MM.1S (cell line): ENCODE measurements at regions not wholly inside any gene's neighbourhood (a gene's known extent, or its start where the extent isn't known, plus 50 kb on each side); places are given as distances from the start of the nearest gene placed in this dataset.

ENCODE experiments used
- DNase-seq: peaks from one replicate; pipeline ENCODE4 v3.0.0-alpha.2; 2015
- H2AFZ ChIP-seq: fragments of 300-600 bp; sonication (generic); 2 replicates; pipeline ENCODE4 v1.6.0; 2016; ENCODE audit warnings: antibody characterized with exemption, low read length
- H3F3A ChIP-seq: fragments of 300-600 bp; sonication (generic); 2 replicates; pipeline ENCODE4 v1.6.1; 2016; ENCODE audit warnings: mild to moderate bottlenecking, antibody characterized with exemption, low read length, moderate library complexity, mixed read lengths; ENCODE audit not compliant: insufficient read depth
- H3K27ac ChIP-seq: fragments of 300-600 bp; sonication (generic); 2 replicates; pipeline ENCODE4 v1.5.1; 2016; ENCODE audit warnings: mild to moderate bottlenecking, low read length
- H3K27me3 ChIP-seq: fragments of 300-600 bp; sonication (generic); replicated peaks from 2 replicates; pipeline ENCODE4 v1.6.0; 2016; ENCODE audit warnings: low read length; ENCODE audit not compliant: insufficient read depth
- H3K36me3 ChIP-seq: fragments of 300-600 bp; sonication (generic); replicated peaks from 2 replicates; pipeline ENCODE4 v1.6.1; 2016; ENCODE audit warnings: mild to moderate bottlenecking, low read length, mixed read lengths; ENCODE audit not compliant: insufficient read depth
- H3K4me1 ChIP-seq: fragments of 300-600 bp; sonication (generic); 2 replicates; pipeline ENCODE4 v1.6.1; 2016; ENCODE audit warnings: low read length, mixed read lengths
- H3K4me2 ChIP-seq: fragments of 300-600 bp; sonication (generic); 2 replicates; pipeline ENCODE4 v1.6.0; 2016; ENCODE audit warnings: low read depth, low read length
- H3K4me3 ChIP-seq: fragments of 300-600 bp; sonication (generic); 2 replicates; pipeline ENCODE4 v1.5.1; 2016; ENCODE audit warnings: low read length, mixed read lengths
- H3K79me2 ChIP-seq: fragments of 300-600 bp; sonication (generic); 2 replicates; pipeline ENCODE4 v1.6.1; 2016; ENCODE audit warnings: mixed run types, low read length, mixed read lengths
- H3K9ac ChIP-seq: fragments of 300-600 bp; sonication (generic); 2 replicates; pipeline ENCODE4 v1.6.1; 2016; ENCODE audit warnings: low read length, mixed read lengths
- H3K9me2 ChIP-seq: fragments of 300-600 bp; sonication (generic); replicated peaks from 2 replicates; pipeline ENCODE4 v1.6.1; 2016; ENCODE audit warnings: mild to moderate bottlenecking, low read length, mixed read lengths; ENCODE audit not compliant: insufficient read depth
- H3K9me3 ChIP-seq: fragments of 300-600 bp; sonication (generic); replicated peaks from 2 replicates; pipeline ENCODE4 v1.6.1; 2016; ENCODE audit warnings: mild to moderate bottlenecking, low read length, mixed read lengths; ENCODE audit not compliant: insufficient read depth
- H4K20me1 ChIP-seq: fragments of 300-600 bp; sonication (generic); 2 replicates; pipeline ENCODE4 v1.6.1; 2016; ENCODE audit warnings: mild to moderate bottlenecking, low read length, moderate library complexity, mixed read lengths; ENCODE audit not compliant: insufficient read depth
- EZH2 ChIP-seq: fragments of 300-600 bp; sonication (generic); optimal IDR thresholded peaks from 2 replicates; pipeline ENCODE3; 2017; ENCODE audit warnings: low read depth, mild to moderate bottlenecking, antibody characterized with exemption, low read length, mixed read lengths
- EZH2phosphoT487 ChIP-seq: fragments of 300-600 bp; sonication (generic); IDR thresholded peaks from 2 replicates; pipeline ENCODE4 v1.6.1; 2018; ENCODE audit warnings: antibody characterized with exemption, low read length
- TF ChIP-seq, protein P1 (sequence below): fragments of 300-600 bp; sonication (generic); IDR thresholded peaks from 2 replicates; pipeline ENCODE4 v1.5.1; 2016; ENCODE audit warnings: antibody characterized with exemption, low read length, mixed read lengths

DNA sequence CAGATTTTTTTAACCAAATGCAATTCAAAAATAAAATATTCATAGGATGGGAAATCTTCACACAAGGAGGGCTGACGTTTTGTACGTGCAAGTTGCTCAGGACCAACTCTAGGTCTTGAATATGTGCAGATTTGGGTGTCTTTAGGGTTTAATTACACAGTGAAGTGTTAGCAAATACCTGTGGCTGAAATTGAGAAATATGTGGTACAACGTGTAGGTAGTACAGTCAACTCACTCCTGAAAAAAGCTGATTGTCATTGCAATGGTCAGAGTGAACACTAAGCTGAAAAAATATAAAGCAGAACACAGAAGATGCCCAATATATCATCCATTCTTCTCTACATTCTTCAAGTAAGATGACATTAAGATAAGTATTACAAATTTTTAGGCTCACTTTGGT lies 314.3 kb downstream of the SLITRK1 start:
- Histone ChIP-seq H3K27ac (no peak overlapping the region), H3K4me2 (no peak overlapping the region), H3K4me3 (no peak overlapping the region)

DNA sequence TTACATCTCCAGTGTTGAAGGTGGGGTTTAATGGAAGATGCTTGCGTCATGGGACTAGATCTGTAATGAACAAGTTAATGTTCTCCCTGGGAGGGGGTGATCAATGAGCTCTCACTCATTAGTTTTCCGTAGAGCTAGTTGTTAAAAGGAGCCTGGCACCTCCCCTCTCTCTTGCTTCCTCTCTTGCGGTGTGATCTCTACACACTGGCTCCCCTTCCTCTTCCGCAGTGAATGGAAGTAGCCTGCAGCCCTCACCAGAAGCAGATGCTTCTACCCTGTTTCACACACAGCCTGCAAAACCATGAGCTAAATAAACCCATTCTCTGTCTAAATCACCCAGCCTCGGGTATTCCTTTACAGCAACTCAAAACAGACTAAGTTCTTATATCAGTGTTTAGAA lies 318.8 kb downstream of the SLITRK1 start:
- Histone ChIP-seq H3K4me2 (no peak overlapping the region), H3K27me3 (no peaks in the 10 kb centered on the region), H2AFZ (no peak overlapping the region), H3K27ac (no peak overlapping the region), H3K4me3 (no peak overlapping the region), H3F3A (no peaks in the 10 kb centered on the region; the same call in 1 of the 2 replicates), H3K9ac (no peak overlapping the region), H3K9me3 (no peaks in the 10 kb centered on the region), H3K36me3 (no peaks in the 10 kb centered on the region), H4K20me1 (no peaks in the 10 kb centered on the region), H3K4me1 (peaks cover 7% of the 10 kb centered on the region; the same call in 1 of the 2 replicates), H3K9me2 (no peaks in the 10 kb centered on the region; the same call in 1 of the 2 replicates), H3K79me2 (no peaks in the 10 kb centered on the region)
- TF ChIP-seq, protein P1, sequence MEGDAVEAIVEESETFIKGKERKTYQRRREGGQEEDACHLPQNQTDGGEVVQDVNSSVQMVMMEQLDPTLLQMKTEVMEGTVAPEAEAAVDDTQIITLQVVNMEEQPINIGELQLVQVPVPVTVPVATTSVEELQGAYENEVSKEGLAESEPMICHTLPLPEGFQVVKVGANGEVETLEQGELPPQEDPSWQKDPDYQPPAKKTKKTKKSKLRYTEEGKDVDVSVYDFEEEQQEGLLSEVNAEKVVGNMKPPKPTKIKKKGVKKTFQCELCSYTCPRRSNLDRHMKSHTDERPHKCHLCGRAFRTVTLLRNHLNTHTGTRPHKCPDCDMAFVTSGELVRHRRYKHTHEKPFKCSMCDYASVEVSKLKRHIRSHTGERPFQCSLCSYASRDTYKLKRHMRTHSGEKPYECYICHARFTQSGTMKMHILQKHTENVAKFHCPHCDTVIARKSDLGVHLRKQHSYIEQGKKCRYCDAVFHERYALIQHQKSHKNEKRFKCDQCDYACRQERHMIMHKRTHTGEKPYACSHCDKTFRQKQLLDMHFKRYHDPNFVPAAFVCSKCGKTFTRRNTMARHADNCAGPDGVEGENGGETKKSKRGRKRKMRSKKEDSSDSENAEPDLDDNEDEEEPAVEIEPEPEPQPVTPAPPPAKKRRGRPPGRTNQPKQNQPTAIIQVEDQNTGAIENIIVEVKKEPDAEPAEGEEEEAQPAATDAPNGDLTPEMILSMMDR, result no peak
- TF ChIP-seq EZH2 (no peak), EZH2phosphoT487 (no peak)
- DNase-seq, result no peak

More for the DNA sequence above, 314.3 kb downstream of the SLITRK1 start:
- Histone ChIP-seq H3K79me2 (no peaks in the 10 kb centered on the region), H3K9me3 (no peaks in the 10 kb centered on the region), H3K36me3 (no peaks in the 10 kb centered on the region), H3K4me1 (peaks cover 9% of the 10 kb centered on the region; the same call in 1 of the 2 replicates), H3K9me2 (no peaks in the 10 kb centered on the region), H3F3A (no peaks in the 10 kb centered on the region; the same call in 1 of the 2 replicates), H3K27me3 (no peaks in the 10 kb centered on the region), H4K20me1 (no peaks in the 10 kb centered on the region), H3K9ac (no peak overlapping the region), H2AFZ (no peak overlapping the region)
- DNase-seq, result peak; percentile 70
- no peak for TF ChIP-seq EZH2
- TF ChIP-seq, protein P1, result no peak
- TF ChIP-seq EZH2phosphoT487, result no peak

DNA sequence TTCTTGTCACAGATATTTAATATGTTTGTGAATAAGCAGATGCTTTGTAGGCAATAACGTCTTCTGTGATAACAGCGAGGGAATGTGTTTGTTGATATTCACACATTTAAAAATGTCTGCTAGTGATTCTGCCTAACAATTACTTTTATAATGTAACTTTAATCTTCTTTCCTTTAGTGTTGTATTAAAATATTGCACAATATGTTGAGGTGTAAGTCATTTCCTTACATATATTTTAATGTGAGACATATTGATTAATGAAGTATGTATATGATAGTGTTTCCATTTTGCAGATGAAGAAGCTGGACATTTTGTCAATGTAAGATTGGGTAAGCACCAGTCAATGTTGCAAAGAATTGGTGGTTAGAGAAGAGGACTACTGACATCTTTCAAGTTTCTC lies 324.4 kb downstream of the SLITRK1 start:
- H3K79me2 ChIP-seq, result no peaks in the 10 kb centered on the region
- H3F3A ChIP-seq, result no peaks in the 10 kb centered on the region
- no peak for DNase-seq
- no peak overlapping the region for H3K27ac ChIP-seq
- H3K27me3 ChIP-seq, result no peaks in the 10 kb centered on the region
- no peak overlapping the region for H3K4me2 ChIP-seq
- H2AFZ ChIP-seq, result no peak overlapping the region
- H3K36me3 ChIP-seq, result no peaks in the 10 kb centered on the region
- no peaks in the 10 kb centered on the region for H3K4me1 ChIP-seq
- H3K9me3 ChIP-seq, result no peaks in the 10 kb centered on the region
- no peaks in the 10 kb centered on the region; the same call in 1 of the 2 replicates for H3K9me2 ChIP-seq
- no peak overlapping the region for H3K4me3 ChIP-seq
- no peak overlapping the region for H3K9ac ChIP-seq
- no peaks in the 10 kb centered on the region for H4K20me1 ChIP-seq
- TF ChIP-seq, protein P1, result no peak
- TF ChIP-seq EZH2 (no peak), EZH2phosphoT487 (no peak)
